ENCODE measurements at regions not wholly inside any gene's neighbourhood (a gene's known extent, or its start where the extent isn't known, plus 50 kb on each side); places are given as distances from the start of the nearest gene placed in this dataset.

GRCh38 chr7:32223071-32223650, 153.0 kb upstream of the PDE1C start:
- TF ChIP-seq TOX (CRISPR knock-in tag; IDR thresholded peaks at IDR 0.05; ENCODE audit: borderline replicate concordance), result no peak
- TF ChIP-seq ZNF8 (CRISPR knock-in tag; IDR thresholded peaks at IDR 0.05), result no peak
- TF ChIP-seq, protein P1, sequence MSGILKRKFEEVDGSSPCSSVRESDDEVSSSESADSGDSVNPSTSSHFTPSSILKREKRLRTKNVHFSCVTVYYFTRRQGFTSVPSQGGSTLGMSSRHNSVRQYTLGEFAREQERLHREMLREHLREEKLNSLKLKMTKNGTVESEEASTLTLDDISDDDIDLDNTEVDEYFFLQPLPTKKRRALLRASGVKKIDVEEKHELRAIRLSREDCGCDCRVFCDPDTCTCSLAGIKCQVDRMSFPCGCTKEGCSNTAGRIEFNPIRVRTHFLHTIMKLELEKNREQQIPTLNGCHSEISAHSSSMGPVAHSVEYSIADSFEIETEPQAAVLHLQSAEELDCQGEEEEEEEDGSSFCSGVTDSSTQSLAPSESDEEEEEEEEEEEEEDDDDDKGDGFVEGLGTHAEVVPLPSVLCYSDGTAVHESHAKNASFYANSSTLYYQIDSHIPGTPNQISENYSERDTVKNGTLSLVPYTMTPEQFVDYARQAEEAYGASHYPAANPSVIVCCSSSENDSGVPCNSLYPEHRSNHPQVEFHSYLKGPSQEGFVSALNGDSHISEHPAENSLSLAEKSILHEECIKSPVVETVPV (CRISPR knock-in tag; IDR thresholded peaks at IDR 0.05), result no peak
- TF ChIP-seq, protein P2, sequence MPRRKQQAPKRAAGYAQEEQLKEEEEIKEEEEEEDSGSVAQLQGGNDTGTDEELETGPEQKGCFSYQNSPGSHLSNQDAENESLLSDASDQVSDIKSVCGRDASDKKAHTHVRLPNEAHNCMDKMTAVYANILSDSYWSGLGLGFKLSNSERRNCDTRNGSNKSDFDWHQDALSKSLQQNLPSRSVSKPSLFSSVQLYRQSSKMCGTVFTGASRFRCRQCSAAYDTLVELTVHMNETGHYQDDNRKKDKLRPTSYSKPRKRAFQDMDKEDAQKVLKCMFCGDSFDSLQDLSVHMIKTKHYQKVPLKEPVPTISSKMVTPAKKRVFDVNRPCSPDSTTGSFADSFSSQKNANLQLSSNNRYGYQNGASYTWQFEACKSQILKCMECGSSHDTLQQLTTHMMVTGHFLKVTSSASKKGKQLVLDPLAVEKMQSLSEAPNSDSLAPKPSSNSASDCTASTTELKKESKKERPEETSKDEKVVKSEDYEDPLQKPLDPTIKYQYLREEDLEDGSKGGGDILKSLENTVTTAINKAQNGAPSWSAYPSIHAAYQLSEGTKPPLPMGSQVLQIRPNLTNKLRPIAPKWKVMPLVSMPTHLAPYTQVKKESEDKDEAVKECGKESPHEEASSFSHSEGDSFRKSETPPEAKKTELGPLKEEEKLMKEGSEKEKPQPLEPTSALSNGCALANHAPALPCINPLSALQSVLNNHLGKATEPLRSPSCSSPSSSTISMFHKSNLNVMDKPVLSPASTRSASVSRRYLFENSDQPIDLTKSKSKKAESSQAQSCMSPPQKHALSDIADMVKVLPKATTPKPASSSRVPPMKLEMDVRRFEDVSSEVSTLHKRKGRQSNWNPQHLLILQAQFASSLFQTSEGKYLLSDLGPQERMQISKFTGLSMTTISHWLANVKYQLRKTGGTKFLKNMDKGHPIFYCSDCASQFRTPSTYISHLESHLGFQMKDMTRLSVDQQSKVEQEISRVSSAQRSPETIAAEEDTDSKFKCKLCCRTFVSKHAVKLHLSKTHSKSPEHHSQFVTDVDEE (CRISPR knock-in tag; IDR thresholded peaks at IDR 0.05), result no peak
- TF ChIP-seq ZC3H10 (CRISPR knock-in tag; IDR thresholded peaks at IDR 0.05), result no peak
- no peak for TF ChIP-seq PPARA (CRISPR knock-in tag; IDR thresholded peaks at IDR 0.05; ENCODE audit: borderline replicate concordance)
- TF ChIP-seq ARNTL (CRISPR knock-in tag; IDR thresholded peaks at IDR 0.05; ENCODE audit: borderline replicate concordance, low read depth), result no peak
- TF ChIP-seq TCF4 (CRISPR knock-in tag; IDR thresholded peaks at IDR 0.05; ENCODE audit: borderline replicate concordance), result no peak
- no peak for TF ChIP-seq CREB5 (CRISPR knock-in tag; IDR thresholded peaks at IDR 0.05; ENCODE audit: low read depth)
- no peak for TF ChIP-seq RARB (CRISPR knock-in tag; IDR thresholded peaks at IDR 0.05)

GRCh38 chr7:32222251-32222900, 152.2 kb upstream of the PDE1C start:
- ATAC-seq, result no peak
- TF ChIP-seq ZNF70 (CRISPR knock-in tag; IDR thresholded peaks at IDR 0.05) (no peak), POU6F1 (CRISPR knock-in tag; IDR thresholded peaks at IDR 0.05; ENCODE audit: borderline replicate concordance, low read depth) (no peak), SNAI2 (CRISPR knock-in tag; IDR thresholded peaks at IDR 0.05) (no peak), ESRRG (CRISPR knock-in tag; IDR thresholded peaks at IDR 0.05) (no peak), ISL1 (CRISPR knock-in tag; IDR thresholded peaks at IDR 0.05) (no peak), TOX (CRISPR knock-in tag; IDR thresholded peaks at IDR 0.05; ENCODE audit: borderline replicate concordance) (no peak), ZFP3 (CRISPR knock-in tag; IDR thresholded peaks at IDR 0.05) (no peak), ZFP30 (CRISPR knock-in tag; IDR thresholded peaks at IDR 0.05) (no peak), BACH2 (CRISPR knock-in tag; IDR thresholded peaks at IDR 0.05; ENCODE audit: borderline replicate concordance) (no peak)

More at GRCh38 chr7:32223071-32223650, 153.0 kb upstream of the PDE1C start:
- ATAC-seq, result no peak

DNA sequence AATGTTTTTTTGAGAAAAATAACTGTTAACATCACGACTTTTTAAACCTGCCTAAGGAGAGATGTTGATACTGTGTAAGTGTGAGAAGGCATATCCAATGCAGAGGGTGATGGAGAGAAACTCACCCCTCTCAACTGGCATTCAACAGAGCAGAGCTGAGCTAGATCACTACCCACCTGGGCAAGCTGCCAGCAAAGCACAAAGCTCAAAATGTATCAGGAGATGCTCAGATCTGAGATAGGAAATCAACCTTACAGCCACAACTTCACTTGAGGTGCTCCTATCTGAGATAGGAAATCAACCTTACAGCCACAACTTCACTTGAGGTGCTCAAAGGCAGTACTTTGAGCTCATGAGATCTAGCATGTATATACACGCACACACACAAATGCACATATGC, 151.5 kb upstream of the PDE1C start:
- ATAC-seq, result no peak
- TF ChIP-seq CSDC2 (CRISPR knock-in tag; IDR thresholded peaks at IDR 0.05) (no peak), ZFP30 (CRISPR knock-in tag; IDR thresholded peaks at IDR 0.05) (no peak), ZNF565 (CRISPR knock-in tag; conservative IDR thresholded peaks at IDR 0.05; ENCODE audit: low read depth) (no peak), ISL1 (CRISPR knock-in tag; IDR thresholded peaks at IDR 0.05) (no peak), ZNF70 (CRISPR knock-in tag; IDR thresholded peaks at IDR 0.05) (no peak), TCF4 (CRISPR knock-in tag; IDR thresholded peaks at IDR 0.05; ENCODE audit: borderline replicate concordance) (no peak), TOX (CRISPR knock-in tag; IDR thresholded peaks at IDR 0.05; ENCODE audit: borderline replicate concordance) (no peak), POU6F1 (CRISPR knock-in tag; IDR thresholded peaks at IDR 0.05; ENCODE audit: borderline replicate concordance, low read depth) (no peak), GLIS3 (CRISPR knock-in tag; IDR thresholded peaks at IDR 0.05) (no peak), PPARA (CRISPR knock-in tag; IDR thresholded peaks at IDR 0.05; ENCODE audit: borderline replicate concordance) (no peak), ESRRG (CRISPR knock-in tag; IDR thresholded peaks at IDR 0.05) (no peak), ARNTL (CRISPR knock-in tag; IDR thresholded peaks at IDR 0.05; ENCODE audit: borderline replicate concordance, low read depth) (no peak), CREB5 (CRISPR knock-in tag; IDR thresholded peaks at IDR 0.05; ENCODE audit: low read depth) (no peak), ZNF8 (CRISPR knock-in tag; IDR thresholded peaks at IDR 0.05) (no peak)
- TF ChIP-seq, protein P2 (CRISPR knock-in tag; IDR thresholded peaks at IDR 0.05), result no peak
